ENCODE measurements at regions not wholly inside any gene's neighbourhood (a gene's known extent, or its start where the extent isn't known, plus 50 kb on each side); places are given as distances from the start of the nearest gene placed in this dataset.

DNA sequence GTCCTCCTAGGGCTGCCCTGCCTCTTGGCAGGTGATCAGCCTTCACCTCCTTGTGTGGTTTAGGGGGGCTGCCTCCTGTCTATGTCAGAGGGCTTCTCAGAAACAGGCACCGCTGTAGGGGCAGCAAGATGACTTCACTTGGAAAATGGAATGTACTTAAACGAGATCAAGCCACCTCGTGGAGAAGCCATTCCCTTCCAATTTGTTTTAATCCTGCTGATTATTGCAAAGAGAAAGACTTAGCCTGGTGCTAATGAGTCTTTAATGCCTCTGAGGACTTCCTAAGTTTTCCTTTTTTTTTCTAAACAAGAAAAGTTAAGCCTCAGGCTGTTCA is 62.3 kb upstream of the RFLNA start:
- TF ChIP-seq, protein P1, sequence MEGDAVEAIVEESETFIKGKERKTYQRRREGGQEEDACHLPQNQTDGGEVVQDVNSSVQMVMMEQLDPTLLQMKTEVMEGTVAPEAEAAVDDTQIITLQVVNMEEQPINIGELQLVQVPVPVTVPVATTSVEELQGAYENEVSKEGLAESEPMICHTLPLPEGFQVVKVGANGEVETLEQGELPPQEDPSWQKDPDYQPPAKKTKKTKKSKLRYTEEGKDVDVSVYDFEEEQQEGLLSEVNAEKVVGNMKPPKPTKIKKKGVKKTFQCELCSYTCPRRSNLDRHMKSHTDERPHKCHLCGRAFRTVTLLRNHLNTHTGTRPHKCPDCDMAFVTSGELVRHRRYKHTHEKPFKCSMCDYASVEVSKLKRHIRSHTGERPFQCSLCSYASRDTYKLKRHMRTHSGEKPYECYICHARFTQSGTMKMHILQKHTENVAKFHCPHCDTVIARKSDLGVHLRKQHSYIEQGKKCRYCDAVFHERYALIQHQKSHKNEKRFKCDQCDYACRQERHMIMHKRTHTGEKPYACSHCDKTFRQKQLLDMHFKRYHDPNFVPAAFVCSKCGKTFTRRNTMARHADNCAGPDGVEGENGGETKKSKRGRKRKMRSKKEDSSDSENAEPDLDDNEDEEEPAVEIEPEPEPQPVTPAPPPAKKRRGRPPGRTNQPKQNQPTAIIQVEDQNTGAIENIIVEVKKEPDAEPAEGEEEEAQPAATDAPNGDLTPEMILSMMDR (conservative IDR thresholded peaks at IDR 0.05) = no peak
- no peak for TF ChIP-seq ZFX (IDR thresholded peaks at IDR 0.05)
